ENCODE measurements at regions not wholly inside any gene's neighbourhood (a gene's known extent, or its start where the extent isn't known, plus 50 kb on each side); places are given as distances from the start of the nearest gene placed in this dataset.

- TF ChIP-seq RXRA (IDR thresholded peaks at IDR 0.05; ENCODE audit: borderline replicate concordance, low read depth) (no peak), GATA2 (CRISPR knock-in tag; IDR thresholded peaks at IDR 0.05) (no peak)
These were observed 123.0 kb downstream of the LHX2 start (continued) for GRCh38 chr9:124134526-124134925.

GRCh38 chr9:124135813-124136365 is 121.9 kb upstream of the NEK6 start:
- Histone ChIP-seq H2AFZ (ENCODE audit: low read depth) (no peak overlapping the region), H3K9me2 (no peaks in the 10 kb centered on the region), H4K20me1 (ENCODE audit: insufficient read depth) (no peaks in the 10 kb centered on the region), H3F3A (replicated peaks; ENCODE audit: insufficient read depth) (no peaks in the 10 kb centered on the region), H3K4me3 (ENCODE audit: low read depth in 2 of 2, low read length in 1 of 2) (no peak overlapping the region), H3K4me2 (no peak overlapping the region), H3K79me2 (ENCODE audit: insufficient read depth) (no peaks in the 10 kb centered on the region), H3K4me1 (ENCODE audit: control insufficient read depth in 1 of 2, insufficient read depth in 2 of 2, low read depth in 1 of 2, low read length in 1 of 2) (no peaks in the 10 kb centered on the region), H3K9me3 (no peaks in the 10 kb centered on the region), H3K27ac (ENCODE audit: low read depth in 2 of 2, low read length in 1 of 2) (no peak overlapping the region), H3K9ac (no peak overlapping the region), H3K27me3 (ENCODE audit: insufficient read depth) (no peaks in the 10 kb centered on the region), H3K36me3 (replicated peaks in 1 of 2; ENCODE audit: control insufficient read depth in 1 of 2, insufficient read depth in 2 of 2, low read length in 1 of 2) (no peaks in the 10 kb centered on the region)
- ChIA-PET POLR2A (no interaction called here), CTCF (interaction anchor here (0.8 to 2.0 kb wide), 4 partner anchors 8 to 89 kb away, joined by 3 to 11 read pairs (median 4); no protein-coding TSS in a partner anchor)
- 77% methylated on average over 1 of the region's 1 CpG for WGBS (ENCODE audit: low lambda C conversion rate)
- TF ChIP-seq GABPA (IDR thresholded peaks at IDR 0.05; ENCODE audit: low read depth) (no peak), MXI1 (IDR thresholded peaks at IDR 0.05; ENCODE audit: low read depth, low read length) (no peak), YY1 (IDR thresholded peaks at IDR 0.05; ENCODE audit: low read depth) (no peak), EZH2phosphoT487 (IDR thresholded peaks at IDR 0.05; ENCODE audit: borderline replicate concordance, low read depth) (no peak), CHD2 (IDR thresholded peaks at IDR 0.05; ENCODE audit: low read length, partially characterized antibody) (no peak), GATA2 (CRISPR knock-in tag; IDR thresholded peaks at IDR 0.05) (no peak), ELF1 (IDR thresholded peaks at IDR 0.05) (no peak), JUND (IDR thresholded peaks at IDR 0.05) (no peak), REST (IDR thresholded peaks at IDR 0.05; ENCODE audit: low read depth, low read length) (no peak), FOSL2 (IDR thresholded peaks at IDR 0.05; ENCODE audit: borderline replicate concordance, low read depth) (no peak), PBX3 (IDR thresholded peaks at IDR 0.05) (no peak), MEF2A (IDR thresholded peaks at IDR 0.05; ENCODE audit: borderline replicate concordance, low read depth) (no peak), USF1 (IDR thresholded peaks at IDR 0.05; ENCODE audit: borderline replicate concordance, low read depth) (no peak), SMC3 (IDR thresholded peaks at IDR 0.05; ENCODE audit: low read depth, low read length) (no peak), NFIC (IDR thresholded peaks at IDR 0.05; ENCODE audit: borderline replicate concordance) (no peak)
- no peak for DNase-seq
